ENCODE measurements at regions not wholly inside any gene's neighbourhood (a gene's known extent, or its start where the extent isn't known, plus 50 kb on each side); places are given as distances from the start of the nearest gene placed in this dataset.

DNA sequence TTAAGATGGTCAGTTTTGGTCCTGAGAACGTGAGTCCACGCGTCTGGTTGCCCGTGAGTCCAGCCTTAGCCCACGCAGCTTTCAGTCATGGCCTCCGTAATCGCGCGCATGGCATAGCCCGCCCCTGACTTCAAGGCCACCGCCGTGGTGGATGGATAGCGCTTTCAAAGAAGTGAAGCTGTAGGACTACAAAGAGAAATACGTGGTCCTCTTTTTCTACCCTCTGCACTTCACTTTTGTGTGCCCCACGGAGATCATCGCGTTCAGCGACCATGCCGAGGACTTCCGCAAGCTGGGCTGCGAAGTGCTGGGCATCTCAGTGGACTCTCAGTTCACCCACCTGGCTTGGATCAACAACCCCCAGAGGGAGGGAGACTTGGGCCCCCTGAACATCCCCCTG is 142.0 kb upstream of the MCHR2 start:
- DNase-seq (ENCODE audit: low read depth in 2 of 2) = no peak

DNA sequence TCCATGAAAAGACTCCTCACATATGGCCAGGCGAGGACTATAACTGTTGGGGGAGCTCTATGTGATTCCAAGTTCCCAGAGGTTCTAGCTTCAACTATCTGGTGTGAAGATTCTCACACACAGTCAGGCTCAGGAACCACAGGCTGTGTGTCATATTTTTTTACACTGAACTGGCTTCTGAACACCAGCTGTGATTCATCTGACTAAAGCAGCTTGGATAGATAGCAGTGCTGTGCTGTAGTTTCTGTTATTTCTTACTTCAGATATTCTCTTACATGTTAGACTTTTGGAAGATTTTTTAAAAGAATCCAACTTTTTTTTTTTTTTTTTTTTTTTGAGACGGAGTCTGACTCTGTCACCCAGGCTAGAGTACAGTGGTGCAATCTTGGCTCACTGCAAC is 140.7 kb upstream of the MCHR2 start:
- DNase-seq (ENCODE audit: low read depth in 2 of 2) = no peak

DNA sequence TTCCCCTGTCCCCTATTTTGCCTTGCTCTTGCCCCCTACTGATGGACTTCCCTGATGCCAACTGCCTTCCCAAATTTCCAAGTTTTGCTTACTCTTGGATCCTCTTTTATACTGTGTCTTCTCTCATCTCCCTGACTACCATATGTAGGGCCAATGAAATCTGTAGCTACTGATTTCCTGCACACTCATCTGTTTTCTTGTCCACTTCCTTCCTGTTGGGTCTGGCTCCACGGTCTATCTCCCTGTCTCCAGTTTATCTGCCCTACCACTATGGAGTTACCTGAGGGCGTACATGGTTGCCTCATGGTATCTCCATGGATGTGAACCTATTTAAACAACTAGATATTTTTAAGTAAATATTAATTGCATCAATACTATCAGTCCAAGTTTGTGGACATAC is 140.3 kb upstream of the MCHR2 start:
- DNase-seq (ENCODE audit: low read depth in 2 of 2) = no peak

DNA sequence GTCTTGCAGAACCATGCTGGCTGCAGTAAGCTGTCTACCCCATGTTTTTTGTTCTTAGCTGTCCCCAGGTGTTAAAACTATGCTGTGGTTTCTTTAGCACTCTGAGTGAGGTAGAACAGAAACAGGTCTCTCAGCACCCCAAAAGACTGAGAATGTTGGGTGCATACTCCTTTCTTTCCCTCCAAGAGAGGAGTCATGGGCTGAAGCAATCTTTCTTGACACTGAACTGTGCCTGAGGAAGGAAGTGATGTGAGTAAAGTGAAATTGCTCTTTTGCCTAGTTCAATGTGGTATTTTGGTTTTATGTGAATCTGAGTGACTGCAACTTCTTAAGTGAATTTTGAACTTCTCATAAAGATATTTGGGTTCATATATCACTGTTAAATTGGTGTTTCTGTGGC is 138.0 kb upstream of the MCHR2 start:
- DNase-seq (ENCODE audit: low read depth in 2 of 2) = no peak

DNA sequence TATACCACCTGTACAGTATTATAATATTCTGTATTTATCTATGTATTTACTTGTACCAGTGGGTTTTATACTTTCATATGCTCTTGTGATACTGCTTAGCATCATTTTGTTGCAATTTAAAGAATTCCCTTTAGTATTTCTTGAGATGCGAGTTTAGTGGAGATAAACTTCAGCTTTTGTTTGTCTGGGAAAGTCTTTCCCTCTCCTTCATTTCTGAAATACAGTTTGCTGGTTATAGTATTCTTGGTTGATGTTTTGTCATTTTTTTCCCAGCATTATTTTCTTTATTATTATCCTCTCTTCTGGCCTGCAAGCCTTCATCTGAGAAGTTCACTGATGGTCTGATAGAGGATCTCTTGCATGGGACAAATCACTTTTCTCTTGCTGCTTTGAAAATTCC is 136.6 kb upstream of the MCHR2 start:
- DNase-seq (ENCODE audit: low read depth in 2 of 2) = no peak

DNA sequence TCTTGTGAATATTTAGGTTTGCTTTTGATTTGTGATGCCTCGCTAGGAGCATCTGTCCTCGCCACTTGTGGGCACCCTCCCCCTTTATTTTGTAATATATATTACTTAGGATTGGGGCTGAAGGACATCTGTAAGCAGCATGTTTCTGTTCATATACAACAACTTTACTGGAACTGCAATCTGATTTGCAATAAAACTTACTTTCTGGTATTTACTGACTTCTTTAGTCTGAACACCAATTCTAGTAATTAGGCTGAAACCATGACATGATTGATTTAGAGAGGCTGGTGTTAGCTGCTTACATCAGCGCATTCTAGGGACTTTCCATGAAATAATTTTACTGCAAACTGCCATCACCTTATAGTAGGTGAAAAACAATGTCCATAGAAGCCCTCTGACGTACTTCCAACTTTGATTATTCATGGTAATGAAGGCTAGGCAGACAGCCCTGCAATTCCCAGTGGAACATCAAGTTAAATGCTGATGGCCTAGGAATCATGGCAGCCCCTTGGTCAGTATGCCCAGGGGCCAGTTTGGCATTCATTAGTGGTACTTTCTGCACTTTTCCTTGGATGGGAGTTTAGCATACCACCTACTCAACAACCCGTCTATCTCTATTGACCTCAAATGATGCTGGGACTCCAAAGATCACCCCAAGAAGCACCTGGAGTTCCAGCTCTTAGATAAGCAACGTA is 132.9 kb upstream of the MCHR2 start:
- DNase-seq (ENCODE audit: low read depth in 2 of 2) = no peak

DNA sequence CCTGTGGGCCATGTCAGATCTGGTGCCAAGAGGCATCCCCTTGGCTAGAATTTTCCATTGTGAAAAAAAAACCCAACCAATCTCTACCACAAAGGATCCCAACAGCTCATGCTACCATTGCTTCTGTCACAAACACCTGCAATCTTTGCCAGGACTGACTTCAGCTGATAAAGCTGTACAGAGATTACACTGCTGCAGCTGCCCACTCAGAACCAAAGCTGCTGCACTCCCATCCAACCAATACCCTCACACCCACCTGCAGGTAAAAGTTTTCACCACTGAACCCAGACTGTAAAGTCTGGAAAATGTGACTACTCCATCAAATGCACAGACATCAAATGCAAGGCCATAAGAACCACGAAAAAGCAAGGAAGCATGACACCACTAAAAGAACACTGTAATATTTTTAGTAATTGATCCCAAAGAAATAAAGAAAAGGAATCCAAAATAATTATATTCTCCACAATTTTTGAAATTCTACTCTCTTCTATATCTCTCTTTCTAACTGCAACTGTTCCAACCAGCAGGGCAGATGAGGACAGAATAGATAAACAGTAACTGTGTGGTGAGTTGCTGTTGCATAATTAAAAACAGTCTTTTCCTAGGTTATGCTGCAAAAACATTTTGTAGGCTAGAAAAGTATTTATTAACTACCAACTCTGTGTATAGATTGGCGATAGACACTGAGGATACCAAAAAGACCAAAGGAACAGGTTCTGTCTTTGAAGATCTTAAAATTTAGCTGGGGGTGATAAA is 128.0 kb upstream of the MCHR2 start:
- DNase-seq (ENCODE audit: low read depth in 2 of 2) = no peak

DNA sequence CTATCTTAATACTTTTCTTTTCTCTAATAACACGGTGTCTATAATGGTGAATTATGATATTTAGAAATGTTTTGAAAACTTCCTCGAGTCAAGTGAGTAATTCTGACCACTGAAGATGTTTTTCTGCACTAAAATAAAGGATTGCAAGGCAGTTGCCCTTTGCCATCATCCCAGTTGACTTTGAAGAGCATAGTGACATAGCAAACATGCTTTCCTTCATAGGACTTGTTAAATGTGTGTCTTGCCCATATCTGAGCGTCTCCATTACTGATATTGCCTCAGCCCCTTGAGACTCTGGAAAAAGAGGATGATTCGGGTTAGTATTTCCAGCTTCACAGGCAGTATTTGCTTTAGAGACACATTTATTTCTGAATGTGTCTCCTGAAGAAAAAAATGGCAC is 125.2 kb upstream of the MCHR2 start:
- DNase-seq (ENCODE audit: low read depth in 2 of 2) = no peak

DNA sequence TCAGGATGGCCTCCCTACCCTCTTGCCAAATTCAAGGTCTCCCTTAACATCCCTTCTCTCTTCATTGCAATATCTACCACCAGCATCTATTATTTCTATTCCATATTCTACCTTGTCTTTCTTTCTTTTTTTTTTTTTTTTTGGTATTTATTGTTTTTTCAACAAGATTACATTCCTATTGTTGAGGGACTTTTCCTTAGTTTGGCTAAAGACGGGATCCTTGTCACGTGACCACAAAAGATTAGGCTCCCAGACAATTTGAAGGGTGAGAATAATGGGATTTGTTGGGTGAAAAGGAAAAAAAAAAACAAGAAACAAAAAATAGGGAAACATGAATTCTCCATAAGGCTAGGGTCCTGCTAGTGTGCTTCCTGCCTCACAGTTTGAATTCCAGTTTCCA is 124.3 kb upstream of the MCHR2 start:
- no peak for DNase-seq (ENCODE audit: low read depth in 2 of 2)

DNA sequence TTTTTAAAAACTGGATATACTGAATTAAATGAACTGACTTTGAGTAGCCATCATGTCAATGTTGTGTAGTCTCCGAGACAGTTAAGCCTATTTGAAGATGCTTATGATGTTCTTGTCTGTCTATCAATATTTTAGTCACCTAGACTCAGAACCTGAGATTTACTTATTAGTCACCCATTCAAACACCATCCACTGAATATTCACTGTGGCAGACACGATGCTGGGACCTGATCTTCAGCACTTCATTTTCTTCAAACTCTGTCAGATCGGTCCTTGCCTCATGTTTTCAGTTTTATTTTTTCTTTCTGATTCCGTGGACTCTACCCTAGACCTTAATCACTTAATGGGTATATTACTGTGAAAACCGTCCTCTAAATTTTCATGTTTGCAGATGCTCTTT is 123.7 kb upstream of the MCHR2 start:
- no peak for DNase-seq (ENCODE audit: low read depth in 2 of 2)

DNA sequence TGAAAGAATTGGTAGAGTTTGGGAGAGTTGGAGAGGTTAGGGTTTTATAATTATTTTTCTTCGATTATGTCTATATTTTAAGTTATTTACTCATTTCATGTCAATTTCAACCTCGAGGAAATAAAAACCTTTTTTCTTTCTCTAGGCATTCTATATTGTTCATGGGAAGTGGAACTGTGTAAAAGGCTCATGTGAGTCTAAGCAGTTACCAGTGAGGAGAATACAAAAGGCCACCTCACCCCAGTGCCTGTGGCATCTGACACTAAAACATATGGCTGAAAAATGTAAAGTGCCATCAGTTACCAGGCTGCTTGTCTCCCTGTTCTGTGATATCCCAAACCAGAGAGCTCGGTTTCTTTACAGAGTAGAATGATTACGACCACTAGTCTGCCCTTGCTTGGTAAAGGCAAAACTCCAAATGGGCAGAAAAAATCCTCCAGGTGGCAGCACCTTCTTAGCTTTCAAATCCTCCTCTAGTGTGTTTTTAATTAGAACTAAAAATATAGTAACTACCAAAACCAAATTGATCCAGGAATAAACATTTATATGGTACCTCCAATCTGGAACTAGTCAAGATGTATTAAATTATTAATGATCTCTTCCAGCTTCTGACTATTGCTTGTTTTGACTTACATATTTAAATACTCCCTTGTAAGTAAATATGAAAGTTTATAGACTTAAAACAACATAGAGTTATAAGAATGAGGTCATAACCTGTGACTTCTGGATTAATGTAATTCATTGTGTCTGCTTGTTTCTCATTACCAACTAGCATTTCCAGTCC is 122.6 kb upstream of the MCHR2 start:
- DNase-seq (ENCODE audit: low read depth in 2 of 2) = peak in 1 of 2 donors; percentile 3

DNA sequence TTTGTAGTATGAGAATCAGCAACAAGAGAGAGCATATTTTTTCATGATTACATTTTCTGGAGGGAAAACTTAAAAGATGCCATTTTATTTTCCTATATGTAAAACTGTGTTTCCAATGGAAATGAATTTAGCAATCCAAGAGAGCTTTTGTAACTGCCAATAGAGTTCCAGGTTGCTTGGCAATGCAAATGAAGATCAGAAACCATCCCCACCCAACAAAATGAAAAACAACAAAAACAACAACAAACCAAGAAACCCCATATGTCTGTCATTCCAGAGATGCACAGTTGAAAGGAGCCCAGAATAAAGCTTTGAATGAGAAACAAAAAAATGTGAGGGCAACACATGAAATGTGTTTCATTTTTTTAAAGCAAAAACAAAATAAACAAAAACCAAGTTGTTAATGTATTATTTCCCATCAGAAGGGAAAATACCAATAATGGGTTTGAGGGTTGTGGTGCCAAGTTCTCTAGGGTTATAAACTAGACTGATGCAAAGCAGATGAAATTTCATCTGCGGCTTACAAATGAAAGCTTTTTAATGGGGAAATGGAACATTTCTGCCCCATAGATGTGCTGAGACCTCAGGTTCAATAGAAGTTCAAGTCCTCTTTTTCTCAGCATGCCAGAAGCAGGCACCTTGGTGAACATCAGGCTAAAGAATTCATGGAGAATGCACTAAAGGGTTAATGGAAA is 121.5 kb upstream of the MCHR2 start:
- no peak for DNase-seq (ENCODE audit: low read depth in 2 of 2)

DNA sequence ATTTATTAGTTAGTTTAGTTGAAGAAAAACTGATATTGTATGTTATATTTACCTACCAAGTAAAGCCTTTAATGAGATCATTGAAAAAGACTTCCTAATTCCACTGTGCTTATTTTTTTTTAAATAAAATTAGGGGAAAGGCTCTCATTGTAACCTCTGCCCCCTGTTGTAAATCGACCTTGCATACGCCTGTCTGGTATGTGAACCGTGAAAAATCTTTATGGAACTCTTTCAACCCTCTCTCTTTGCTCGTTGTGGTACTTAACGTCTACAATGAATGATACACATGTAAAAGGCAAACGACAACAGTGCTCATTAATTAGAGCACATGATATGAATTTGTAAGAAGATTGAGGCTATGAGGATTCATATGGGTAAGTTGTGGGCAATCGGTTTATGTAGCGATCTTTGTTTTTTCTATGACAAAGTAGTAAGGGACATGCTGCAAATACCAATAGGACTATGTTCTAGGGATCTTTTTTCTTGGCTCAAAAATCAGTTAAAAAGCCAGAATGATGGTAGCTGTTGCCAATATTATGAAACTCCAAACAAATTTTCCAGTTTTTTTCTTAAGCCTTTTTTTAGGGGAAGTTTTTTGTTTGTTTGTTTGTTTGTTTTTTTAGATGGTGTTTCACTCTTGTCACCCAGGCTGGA is 119.0 kb upstream of the MCHR2 start:
- DNase-seq (ENCODE audit: low read depth in 2 of 2) = no peak

DNA sequence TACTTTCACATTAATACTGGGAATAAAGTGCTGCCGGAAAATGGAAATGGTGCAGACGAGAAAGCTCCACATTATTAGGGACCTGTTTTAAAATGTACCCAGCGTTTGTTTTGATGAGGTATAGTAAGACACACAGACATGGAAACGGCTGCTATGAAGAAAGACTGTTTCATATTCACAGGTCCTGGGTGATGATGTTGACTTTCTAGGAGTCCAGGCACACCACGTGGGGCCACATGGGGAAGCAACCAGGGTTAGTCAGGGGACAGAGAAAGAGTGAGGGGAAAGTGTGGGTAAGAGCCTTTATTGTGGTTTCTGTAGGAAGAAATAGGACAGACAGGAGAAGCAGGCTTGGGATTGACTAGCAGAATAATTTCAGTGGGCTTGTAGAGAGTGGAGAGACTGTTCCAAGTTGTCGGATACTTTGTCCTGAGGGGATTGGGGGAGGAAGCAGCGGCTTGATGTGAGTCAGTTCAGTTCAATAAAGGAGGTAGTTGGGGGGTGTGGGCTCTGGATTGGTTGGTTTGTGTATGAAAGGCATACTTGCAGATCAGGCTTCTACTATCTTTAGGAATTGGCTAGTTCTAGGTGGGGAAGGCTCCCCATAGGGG is 112.0 kb upstream of the MCHR2 start:
- DNase-seq (ENCODE audit: low read depth in 2 of 2) = no peak

DNA sequence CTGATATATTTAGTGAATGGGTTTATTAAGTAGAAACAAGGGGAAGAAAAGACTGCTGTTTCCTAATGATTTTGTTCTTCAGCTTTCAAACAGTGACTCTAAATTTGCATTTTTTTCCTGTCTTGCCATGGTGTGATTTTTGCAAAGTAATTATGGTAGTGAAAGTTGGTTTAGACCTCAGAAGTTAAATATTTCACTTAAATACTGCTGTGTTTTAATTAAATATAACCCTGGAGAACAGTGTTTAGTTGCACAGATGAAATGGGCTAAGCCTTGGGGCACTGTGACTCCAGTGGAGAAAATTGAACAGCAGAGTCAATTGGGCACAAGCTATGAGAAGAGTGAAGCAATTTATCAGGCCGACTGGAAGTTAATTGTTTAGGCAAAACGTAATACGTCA is 111.1 kb upstream of the MCHR2 start:
- no peak for DNase-seq (ENCODE audit: low read depth in 2 of 2)

DNA sequence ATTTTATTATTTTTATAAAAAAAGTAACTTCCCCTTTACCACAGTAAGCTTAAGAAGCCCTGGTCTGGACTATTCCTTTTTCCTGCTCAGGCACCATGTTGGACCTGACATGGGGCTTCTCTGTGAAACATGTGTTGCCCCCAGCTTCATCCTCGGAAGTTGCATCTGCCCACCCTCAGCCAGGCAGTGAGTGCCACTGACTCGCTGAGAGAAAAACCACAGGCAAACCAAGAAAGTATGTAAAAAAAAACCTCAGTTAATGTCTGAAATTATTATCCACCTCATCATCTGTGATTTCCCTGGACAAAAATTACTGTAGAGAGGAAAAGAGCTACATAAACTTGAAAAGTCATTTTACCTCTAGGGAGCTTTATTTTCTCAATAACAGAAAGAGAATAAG is 109.9 kb upstream of the MCHR2 start:
- DNase-seq (ENCODE audit: low read depth in 2 of 2) = no peak

DNA sequence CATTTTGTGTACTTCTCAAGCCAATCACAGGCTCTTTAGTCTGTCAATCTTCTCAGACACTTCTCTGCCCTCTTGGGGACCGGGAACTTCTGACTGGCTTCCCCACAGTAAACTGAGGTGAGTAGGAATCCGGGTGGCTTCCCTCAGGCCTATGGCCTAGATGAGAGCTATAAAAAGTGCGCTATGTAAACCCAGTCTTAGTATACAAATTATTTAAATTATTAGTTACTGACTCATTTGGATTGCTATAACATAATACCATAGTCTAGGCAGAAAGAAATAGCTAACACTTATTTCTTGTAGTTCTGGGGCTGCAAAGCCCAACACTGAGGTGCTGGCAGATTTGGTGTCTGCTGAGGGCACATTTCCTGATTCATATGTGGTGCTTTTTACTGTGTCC is 109.2 kb upstream of the MCHR2 start:
- DNase-seq (ENCODE audit: low read depth in 2 of 2) = no peak

DNA sequence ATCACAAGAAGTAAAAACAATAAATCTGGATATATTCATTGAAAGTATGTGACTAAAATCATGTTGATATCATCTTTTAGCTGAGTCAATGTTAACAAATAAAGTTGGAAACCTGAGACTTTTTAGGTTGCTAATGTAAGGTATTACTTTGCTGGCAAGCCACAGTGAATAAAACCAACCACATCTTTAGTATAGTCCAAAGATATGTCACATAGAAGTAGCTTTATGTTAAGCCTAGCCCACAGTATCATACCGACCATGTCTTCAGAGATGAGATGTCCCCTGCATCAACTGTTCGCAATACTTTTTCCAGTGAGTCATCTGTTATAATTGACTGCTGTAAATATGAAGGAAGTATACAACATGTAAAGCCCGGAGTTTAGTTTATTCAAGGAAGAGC is 107.6 kb upstream of the MCHR2 start:
- DNase-seq (ENCODE audit: low read depth in 2 of 2) = no peak

DNA sequence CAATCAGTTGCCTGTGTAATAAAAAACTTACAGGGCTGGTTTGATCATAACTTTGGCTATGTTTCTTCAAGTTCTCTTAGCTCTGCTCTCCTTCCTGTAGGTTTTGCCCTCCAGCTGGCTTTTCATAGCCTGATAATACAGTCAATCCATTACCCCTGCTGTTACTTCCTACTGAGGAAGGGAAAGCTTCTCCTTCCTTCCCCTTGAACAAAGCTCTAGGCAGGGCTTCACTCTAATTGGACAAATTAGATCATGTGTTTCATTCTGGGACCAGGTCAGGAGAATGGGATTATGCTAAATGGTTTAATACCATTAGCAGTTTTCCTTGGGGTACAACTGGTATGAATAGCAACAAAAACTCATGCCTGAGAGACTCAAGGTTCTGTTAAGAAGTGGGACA is 106.8 kb upstream of the MCHR2 start:
- DNase-seq (ENCODE audit: low read depth in 2 of 2) = no peak

DNA sequence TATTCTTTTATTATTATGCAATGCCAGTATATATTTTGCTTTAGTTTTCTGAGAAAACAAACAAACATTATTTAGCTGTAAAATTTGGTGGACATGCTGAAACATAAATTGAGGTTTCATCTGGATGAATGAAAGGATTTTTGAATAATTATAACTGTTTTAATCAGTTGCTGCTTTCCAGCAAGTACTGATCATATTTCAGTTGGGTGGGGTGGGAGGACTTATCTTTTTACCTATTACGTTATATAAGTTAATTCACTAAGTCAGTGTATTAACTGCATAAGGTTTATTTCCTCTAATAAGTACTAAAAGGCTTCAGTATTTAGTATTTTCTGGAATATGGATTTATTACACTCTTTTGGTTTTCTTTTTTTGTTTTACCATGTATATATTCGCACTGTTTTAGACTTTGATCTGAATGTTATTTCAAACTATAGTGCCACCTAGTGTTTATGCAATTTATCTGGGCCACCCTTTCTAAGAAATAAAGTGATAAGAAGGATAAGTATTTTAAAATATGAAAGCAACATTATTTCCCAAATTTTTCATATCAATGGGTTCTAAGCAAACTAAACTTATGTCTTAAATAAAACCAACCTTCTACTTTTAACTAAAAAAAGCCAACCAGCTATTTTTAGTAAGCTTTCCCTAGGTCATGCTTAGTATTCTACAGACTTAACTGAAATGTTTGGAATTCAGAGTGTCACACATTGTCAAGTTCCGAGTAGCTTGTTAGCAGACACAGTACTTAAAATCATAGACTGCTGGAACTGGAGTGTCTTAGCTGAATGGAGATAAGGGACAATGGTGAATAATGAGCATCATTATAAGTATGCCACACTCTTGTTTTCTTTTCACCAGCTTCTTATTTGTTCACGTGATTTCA is 105.4 kb upstream of the MCHR2 start:
- DNase-seq (ENCODE audit: low read depth in 2 of 2) = no peak
